ENCODE measurements at regions not wholly inside any gene's neighbourhood (a gene's known extent, or its start where the extent isn't known, plus 50 kb on each side); places are given as distances from the start of the nearest gene placed in this dataset.

DNA sequence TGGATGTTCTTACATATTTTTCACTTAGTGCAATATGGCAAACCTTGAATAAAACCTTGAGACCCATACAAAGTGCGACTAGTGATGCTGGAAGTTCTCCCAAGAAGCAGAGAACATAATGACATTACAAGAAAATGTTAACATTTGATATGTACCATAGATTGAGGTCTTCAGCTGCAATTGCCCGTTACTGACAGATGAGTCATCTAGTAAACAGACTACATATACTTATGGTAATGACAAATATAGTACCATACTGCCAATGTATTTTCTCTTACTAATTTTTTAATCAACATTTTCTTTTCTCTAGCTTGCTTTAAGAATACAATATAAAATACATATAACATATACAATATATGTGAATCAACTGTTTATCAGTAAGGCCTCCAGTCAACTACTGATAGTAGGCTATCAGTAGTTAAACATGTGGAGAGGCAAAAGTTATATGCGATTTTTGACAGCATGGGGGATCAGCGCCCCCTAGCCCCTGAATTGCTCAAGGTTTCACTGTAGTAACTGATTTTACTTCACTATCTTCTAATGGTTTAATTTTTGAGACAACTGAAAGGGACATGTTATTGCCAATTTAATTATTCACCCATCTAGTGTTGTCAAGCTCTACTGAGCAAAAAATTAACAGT lies 166.7 kb upstream of the ADGRB3 start:
- Histone ChIP-seq H3K27me3 (ENCODE audit: insufficient read depth in 3 of 3, low read length in 2 of 3) (no peaks in the 10 kb centered on the region), H3K9me3 (no peaks in the 10 kb centered on the region), H3K4me3 (no peak overlapping the region), H3K27ac (no peak overlapping the region), H3K4me1 (no peaks in the 10 kb centered on the region), H3K36me3 (ENCODE audit: insufficient read depth in 1 of 2, low read depth in 1 of 2) (no peaks in the 10 kb centered on the region)
- DNase-seq (no peak), ATAC-seq (no peak)
- TF ChIP-seq, protein P1, sequence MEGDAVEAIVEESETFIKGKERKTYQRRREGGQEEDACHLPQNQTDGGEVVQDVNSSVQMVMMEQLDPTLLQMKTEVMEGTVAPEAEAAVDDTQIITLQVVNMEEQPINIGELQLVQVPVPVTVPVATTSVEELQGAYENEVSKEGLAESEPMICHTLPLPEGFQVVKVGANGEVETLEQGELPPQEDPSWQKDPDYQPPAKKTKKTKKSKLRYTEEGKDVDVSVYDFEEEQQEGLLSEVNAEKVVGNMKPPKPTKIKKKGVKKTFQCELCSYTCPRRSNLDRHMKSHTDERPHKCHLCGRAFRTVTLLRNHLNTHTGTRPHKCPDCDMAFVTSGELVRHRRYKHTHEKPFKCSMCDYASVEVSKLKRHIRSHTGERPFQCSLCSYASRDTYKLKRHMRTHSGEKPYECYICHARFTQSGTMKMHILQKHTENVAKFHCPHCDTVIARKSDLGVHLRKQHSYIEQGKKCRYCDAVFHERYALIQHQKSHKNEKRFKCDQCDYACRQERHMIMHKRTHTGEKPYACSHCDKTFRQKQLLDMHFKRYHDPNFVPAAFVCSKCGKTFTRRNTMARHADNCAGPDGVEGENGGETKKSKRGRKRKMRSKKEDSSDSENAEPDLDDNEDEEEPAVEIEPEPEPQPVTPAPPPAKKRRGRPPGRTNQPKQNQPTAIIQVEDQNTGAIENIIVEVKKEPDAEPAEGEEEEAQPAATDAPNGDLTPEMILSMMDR (IDR thresholded peaks at IDR 0.05) = no peak
- intact Hi-C loops (cut with DNase I) = no loop called here
- WGBS, 3 donors = 47 to 50% (median 48%) methylated on average over 4 of the region's 4 CpGs

DNA sequence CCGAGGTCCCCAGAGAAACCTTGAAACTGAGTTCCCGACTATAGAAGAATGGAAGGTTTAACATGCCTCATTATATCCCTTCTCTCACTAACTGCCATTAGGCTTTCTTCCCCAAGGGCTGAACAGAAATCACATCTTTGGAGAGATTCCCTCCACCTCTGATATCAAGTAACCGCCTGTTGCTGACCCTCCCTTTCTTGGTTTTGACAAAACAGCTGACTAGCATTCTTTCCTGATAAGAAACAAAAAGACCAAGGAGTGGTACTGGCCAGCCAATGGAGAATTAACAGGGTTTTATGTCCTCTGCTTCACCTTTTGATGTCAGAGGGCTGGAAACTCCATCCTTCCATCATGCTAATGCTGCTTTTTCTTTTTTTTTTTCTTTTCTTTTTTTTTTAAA lies 176.6 kb upstream of the ADGRB3 start:
- intact Hi-C loops (cut with DNase I) = no loop called here
- no peak overlapping the region for H3K4me3 ChIP-seq
- 84 to 85% (median 84%) methylated on average over 3 of the region's 3 CpGs for WGBS, 3 donors
- ATAC-seq (no peak), DNase-seq (no peak)
- TF ChIP-seq, protein P1 (IDR thresholded peaks at IDR 0.05) = no peak
- H3K9me3 ChIP-seq = no peaks in the 10 kb centered on the region
- H3K36me3 ChIP-seq (ENCODE audit: insufficient read depth in 1 of 2, low read depth in 1 of 2) = no peaks in the 10 kb centered on the region
- no peaks in the 10 kb centered on the region for H3K27me3 ChIP-seq (ENCODE audit: insufficient read depth in 3 of 3, low read length in 2 of 3)
- no peaks in the 10 kb centered on the region for H3K4me1 ChIP-seq
- no peak overlapping the region for H3K27ac ChIP-seq

DNA sequence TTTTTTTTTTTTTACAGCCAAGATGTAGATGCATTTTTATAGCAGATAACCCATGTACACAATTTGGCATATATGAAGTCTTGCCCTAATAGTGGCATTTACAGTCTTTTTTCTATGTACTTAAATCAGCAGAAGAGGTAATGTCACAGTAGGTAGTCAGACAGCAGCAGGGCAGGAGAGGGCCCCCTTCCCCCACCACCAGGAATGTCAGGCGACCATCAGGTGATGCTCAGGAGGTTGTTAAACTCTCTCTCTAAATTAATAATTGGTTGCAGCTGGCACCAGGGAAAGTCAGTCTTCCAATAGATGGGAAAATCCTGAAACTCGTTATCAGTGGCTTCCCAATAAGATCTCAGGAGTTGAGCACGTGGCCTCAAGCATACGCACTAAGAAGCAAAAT lies 188.0 kb upstream of the ADGRB3 start:
- no peaks in the 10 kb centered on the region for H3K4me1 ChIP-seq
- no peak overlapping the region for H3K4me3 ChIP-seq
- intact Hi-C loops (cut with DNase I) = no loop called here
- WGBS, 3 donors = 71 to 73% (median 72%) methylated on average over 4 of the region's 4 CpGs
- H3K27me3 ChIP-seq (ENCODE audit: insufficient read depth in 3 of 3, low read length in 2 of 3) = no peaks in the 10 kb centered on the region
- ATAC-seq (no peak), DNase-seq (no peak)
- no peak overlapping the region for H3K27ac ChIP-seq
- H3K36me3 ChIP-seq (ENCODE audit: insufficient read depth in 1 of 2, low read depth in 1 of 2) = no peaks in the 10 kb centered on the region
- TF ChIP-seq, protein P1 (IDR thresholded peaks at IDR 0.05) = no peak
- H3K9me3 ChIP-seq = peaks cover 7% of the 10 kb centered on the region

DNA sequence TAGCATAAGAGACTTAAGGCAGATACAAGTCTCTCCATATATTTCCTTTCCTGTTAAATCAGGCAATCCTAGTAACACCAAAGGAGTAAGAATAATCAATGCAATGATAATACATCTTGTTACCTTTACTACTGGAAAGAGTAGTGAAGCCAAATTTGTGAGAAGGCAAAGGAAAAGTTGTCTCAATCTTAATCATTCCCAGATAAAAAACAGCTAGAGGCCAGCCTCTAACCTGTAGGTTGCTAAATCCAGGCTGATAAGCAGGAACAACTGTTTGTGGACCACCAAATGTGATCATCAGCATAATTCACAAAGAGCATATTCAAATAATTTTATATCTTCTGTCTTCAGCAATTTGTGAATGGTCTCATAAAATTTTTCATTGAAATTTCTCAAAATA lies 189.2 kb upstream of the ADGRB3 start:
- peaks cover 3% of the 10 kb centered on the region for H3K9me3 ChIP-seq
- no peak for ATAC-seq
- no peaks in the 10 kb centered on the region for H3K4me1 ChIP-seq
- H3K4me3 ChIP-seq = no peak overlapping the region
- intact Hi-C loops (cut with DNase I) = no loop called here
- TF ChIP-seq, protein P1 (IDR thresholded peaks at IDR 0.05) = no peak
- no peak overlapping the region for H3K27ac ChIP-seq
- H3K36me3 ChIP-seq (ENCODE audit: insufficient read depth in 1 of 2, low read depth in 1 of 2) = no peaks in the 10 kb centered on the region
- no peak for DNase-seq
- H3K27me3 ChIP-seq (ENCODE audit: insufficient read depth in 3 of 3, low read length in 2 of 3) = no peaks in the 10 kb centered on the region

DNA sequence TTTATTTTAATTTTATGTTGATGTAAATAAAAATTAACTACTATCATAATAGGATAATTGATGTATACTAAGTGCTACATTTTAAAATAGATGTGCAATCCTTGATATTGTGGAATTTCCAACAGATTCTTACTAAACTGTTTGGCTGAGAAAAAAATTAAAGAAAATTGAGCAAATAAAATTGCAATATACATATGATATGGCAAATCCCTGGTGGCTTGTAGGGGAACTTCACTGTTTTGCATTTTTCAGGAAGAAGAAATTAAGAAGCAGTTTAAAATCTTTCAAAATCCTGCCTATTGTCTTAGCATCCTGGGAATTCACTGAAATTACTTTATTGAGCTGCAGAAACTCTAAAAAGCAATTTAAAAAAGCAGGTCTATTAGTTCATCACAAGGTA lies 191.4 kb upstream of the ADGRB3 start:
- Histone ChIP-seq H3K4me3 (no peak overlapping the region), H3K9me3 (no peaks in the 10 kb centered on the region), H3K4me1 (no peaks in the 10 kb centered on the region), H3K36me3 (ENCODE audit: insufficient read depth in 1 of 2, low read depth in 1 of 2) (no peaks in the 10 kb centered on the region), H3K27ac (no peak overlapping the region), H3K27me3 (ENCODE audit: insufficient read depth in 3 of 3, low read length in 2 of 3) (no peaks in the 10 kb centered on the region)
- intact Hi-C loops (cut with DNase I) = no loop called here
- ATAC-seq (no peak), DNase-seq (no peak)
- TF ChIP-seq, protein P1 (IDR thresholded peaks at IDR 0.05) = no peak
